Stimulated activated CD4-positive, alpha-beta T cell treated with anti-CD3 and anti-CD28 coated beads, Interleukin-15, amount 100 ng/mL, for 48 hours (primary cell): ENCODE measurements at regions not wholly inside any gene's neighbourhood (a gene's known extent, or its start where the extent isn't known, plus 50 kb on each side); places are given as distances from the start of the nearest gene placed in this dataset.
A peak's percentile ranks its signal among the peaks of the same experiment; 100 is the strongest.

Experiments used
- DNase-seq, 2 donors: peaks; one replicate each; pipeline ENCODE4 v3.0.0-alpha.2; 2020; ENCODE audit warnings: low read depth in 2 of 2

DNA sequence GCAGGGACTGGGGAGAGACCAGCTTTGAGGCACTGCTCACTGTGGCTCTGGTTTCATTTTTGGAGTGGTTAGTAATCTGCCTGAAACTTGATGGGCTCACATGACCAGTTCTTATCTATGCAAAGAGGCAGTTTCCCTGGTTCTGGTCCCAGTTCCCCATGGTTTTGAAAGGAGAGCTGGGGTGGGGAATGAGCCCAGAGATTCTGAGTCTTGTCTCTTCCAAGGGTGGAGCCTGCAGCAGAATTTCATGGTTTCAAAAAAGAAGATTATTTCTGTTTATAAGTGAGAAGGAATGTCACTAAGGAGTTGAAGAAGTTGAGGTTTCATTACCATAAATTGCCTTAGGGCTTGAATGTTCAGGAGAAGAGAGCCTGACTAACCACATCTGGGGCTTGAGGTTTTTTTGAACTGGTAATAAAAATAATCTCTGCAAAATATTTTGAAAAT, 190.2 kb upstream of the HABP2 start:
- DNase-seq, result no peak

GRCh38 chr10:113364227-113364626, 188.6 kb upstream of the HABP2 start:
- no peak for DNase-seq

GRCh38 chr10:113368666-113369364, 184.0 kb upstream of the HABP2 start:
- no peak for DNase-seq

DNA sequence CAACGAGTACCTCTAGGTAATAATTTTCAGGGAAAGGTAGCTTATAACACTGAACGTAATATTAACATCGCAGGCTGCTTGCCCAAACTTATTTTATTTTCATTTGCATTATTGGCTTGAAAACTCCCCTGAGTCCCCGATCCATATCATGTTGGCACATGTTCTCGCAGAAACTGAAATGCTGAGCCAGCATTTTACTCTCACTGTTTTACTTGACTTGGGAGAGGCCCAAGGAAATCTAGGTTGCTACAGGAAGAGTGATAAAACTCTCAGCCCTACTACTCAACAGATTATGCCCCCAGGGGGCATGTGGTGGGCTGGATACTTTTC, 183.5 kb upstream of the HABP2 start:
- no peak for DNase-seq

GRCh38 chr10:113376428-113376827, 176.4 kb upstream of the HABP2 start:
- no peak for DNase-seq

DNA sequence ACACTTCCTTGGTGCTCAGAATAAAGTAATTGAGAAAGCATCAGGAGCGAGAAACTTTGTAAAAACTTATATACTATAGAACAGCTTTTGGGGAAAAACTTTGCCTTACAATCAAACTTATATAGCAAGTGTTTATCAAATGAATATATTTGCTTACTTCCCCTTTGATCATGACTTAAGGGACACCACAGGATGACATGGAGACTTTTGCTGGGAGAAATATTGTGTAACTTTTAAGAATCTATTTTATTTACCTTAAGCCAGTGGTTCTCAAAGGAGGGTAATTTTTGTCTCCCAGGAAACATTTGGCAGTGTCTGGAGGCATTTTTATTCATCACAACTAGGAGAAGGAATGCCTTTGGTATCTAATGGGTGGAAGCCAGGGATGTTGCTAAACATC, 173.8 kb upstream of the HABP2 start:
- DNase-seq, result no peak

DNA sequence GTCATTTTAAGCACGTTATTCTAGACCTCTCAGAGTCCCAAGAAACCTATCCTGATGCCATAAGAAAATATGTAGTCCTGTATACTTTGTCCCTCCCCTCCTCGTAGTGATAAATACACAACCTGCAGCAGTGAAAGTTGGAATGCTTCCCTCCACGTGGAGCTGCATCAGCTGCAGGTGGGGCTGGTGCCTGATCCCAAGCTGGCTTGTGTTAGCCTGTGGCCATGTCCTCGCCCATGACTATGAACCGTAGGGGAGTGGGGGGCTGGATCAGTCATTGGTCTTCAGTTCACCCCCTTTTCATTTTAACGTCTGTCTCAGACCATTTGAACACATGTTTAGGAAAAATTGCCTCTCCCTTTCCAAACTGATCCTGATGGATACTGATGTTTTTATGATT, 171.4 kb upstream of the HABP2 start:
- DNase-seq, result no peak

DNA sequence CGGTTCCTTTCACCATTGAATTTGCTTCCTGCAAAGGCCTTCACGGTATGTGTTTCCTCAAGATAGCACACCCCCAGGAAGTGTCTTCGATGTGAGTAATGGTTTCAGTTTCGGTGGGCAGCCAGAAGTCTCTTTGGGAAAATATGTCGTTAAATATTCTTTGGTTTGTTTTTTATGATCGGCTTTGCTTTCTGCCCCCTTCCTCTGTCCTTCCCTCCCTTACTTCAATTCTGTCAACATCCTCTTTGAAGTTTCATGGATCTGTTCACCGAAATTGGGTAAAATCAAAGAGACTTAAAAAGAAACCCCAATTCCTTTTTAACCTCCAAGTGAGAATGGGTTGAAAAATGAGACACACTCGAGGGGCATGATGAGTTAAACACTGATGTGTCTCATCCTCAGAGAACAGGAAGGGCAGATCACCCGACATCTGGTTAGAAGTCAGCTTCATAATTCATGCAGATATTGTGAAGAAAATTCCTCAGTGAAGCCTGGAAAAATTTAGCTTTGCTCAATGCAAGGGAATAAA, 170.8 kb upstream of the HABP2 start:
- DNase-seq, result no peak

- no peak for DNase-seq
Measured at GRCh38 chr10:113382691-113383090, 170.2 kb upstream of the HABP2 start.

GRCh38 chr10:113384181-113384580, 168.7 kb upstream of the HABP2 start:
- no peak for DNase-seq

DNA sequence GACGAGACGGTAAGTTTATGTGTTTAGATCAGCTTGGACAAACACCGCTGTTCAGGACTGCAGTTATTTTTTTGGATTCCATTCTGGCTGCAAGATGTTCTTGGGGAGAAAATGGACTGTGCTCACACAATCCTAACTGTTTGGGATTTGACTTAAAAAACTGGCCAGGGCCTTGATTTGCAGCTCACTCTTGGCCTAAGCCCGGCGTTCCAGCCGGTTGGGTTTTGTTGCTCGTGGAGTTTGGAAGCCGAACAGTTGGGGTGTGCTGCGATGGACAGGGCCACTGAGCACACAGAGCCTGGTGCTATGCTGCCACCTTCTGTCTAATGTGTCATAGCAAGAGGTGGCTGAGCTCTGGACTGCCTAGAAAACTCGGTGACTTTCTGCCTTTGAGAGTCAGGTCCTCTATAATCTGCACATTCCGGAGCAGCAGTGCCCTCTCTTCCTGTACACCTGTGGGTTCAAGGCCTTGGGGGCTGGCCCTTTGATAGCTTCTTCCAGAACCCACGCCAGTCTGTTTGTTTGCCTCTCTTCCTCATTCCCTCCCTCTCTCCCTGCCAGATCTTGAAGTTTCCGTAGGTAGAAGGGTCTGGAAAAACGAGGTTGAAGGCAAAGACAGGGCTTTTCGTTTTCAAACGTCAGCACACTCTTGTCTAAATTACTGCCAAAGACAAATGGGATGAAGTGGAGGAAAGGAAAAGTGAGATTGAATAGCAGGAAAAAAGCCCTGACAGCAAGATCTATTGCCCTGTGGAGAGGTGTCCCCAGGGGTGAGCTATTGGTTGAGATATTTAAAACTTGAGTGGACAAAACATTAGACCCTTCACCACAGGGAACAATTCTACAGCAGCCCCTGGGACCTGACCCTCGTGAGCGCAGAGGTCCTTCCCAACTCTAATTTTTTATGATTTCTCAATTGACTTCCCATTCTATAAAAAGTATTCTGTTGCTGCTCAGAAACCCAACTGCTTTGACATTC, 167.5 kb upstream of the HABP2 start:
- DNase-seq, result peak; percentile 18 to 35

DNA sequence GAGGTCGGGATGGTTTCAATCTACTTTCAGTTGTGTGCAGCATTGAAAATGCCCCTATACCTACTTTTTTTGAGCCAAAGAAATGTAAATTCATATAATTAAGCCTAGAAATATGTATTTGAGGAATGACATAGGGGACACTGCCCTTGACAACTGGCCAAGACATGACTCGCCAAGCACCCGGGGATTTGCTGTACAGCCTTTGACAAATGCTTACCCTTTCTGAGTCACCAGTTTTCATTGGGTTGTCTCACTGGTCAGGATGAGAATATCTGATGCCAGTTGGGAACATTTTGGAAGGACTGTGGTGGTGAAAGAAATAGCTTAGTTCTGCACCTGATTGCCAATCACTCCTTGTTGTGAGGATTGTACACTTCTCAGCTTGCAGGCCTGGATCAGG, 166.8 kb upstream of the HABP2 start:
- DNase-seq, result no peak

- DNase-seq, result no peak
Measured at GRCh38 chr10:113389969-113390368, 162.9 kb upstream of the HABP2 start.

GRCh38 chr10:113390896-113391295, 162.0 kb upstream of the HABP2 start:
- DNase-seq, result no peak

GRCh38 chr10:113397047-113397446, 155.8 kb upstream of the HABP2 start:
- no peak for DNase-seq

DNA sequence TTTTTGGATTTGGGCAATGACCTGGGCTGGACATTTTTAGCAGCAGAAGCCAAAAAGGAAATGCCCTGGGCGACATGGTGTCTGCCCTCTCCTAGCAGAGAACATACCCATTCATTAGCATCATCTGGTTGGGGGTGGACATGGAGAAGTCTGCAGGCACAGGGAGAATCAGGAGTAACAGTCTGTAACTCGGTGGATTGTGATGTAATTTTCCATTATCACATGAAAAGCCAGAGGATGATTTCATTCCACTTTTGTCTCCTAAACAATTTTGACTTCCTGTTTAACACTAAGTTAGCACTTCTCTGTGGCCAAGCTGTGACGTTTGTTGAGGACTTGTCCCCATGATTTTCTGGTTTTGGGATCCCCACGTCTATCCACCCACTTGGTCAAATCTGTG, 153.8 kb upstream of the HABP2 start:
- DNase-seq, result no peak

DNA sequence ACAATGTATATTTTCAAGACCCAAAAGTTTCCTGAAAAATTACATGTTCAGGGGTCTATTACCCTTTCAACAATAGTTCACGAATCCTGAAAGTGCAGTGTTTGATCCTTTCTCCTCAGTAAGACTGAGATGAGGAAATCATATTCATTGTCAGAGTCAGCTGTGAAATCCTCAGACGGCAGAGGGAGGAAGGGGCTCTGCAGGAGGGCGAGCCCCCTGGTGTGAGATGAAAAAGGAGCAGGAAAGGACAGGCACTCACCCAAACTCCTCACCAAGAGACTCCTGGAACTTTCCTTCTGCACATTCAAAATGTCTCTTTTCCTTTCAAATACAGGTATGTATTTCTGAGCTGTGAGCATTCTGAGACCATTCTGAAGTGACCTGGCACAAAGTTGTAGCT, 150.3 kb upstream of the HABP2 start:
- no peak for DNase-seq

DNA sequence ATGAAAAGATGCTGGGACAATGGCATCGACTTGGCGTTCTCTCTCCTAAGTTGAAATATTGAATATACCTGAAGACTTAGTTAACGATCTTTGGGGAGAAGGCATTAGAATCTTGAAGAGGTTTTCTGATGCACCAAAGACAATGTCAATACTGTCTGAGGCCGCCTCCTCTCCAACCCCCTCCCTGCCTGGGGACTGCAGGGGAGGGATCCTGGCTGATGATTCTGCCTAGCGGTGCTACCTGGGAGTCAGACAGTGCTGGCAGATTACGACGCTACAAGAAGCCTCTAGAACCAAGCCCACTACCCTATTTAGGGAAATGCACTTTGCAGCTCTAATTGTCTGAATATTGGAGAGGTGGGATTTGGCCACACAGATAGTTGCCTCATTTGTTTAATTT, 145.6 kb upstream of the HABP2 start:
- DNase-seq, result no peak

- no peak for DNase-seq
Measured at GRCh38 chr10:113409175-113409574, 143.7 kb upstream of the HABP2 start.

- DNase-seq, result no peak
Measured at GRCh38 chr10:113410618-113411017, 142.2 kb upstream of the HABP2 start.

DNA sequence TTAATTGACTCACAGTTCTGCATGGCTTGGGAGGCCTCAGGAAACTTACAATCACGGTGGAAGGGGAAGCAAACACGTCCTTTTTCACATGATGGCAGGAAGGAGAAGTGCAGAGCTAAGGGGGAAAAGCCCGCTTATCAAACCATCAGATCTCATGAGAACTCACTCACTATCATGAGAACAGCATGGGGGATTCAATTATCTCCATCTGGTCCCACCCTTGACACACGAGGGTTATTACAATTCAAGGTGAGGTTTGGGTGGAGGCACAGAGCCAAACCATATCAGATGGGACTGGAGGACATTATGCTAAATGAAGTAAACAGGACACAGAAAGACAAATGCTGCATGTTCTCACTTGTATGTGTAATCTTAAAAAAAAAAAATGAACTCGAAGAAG, 141.4 kb upstream of the HABP2 start:
- no peak for DNase-seq

- DNase-seq, result no peak
Measured at GRCh38 chr10:113412161-113412560, 140.7 kb upstream of the HABP2 start.

DNA sequence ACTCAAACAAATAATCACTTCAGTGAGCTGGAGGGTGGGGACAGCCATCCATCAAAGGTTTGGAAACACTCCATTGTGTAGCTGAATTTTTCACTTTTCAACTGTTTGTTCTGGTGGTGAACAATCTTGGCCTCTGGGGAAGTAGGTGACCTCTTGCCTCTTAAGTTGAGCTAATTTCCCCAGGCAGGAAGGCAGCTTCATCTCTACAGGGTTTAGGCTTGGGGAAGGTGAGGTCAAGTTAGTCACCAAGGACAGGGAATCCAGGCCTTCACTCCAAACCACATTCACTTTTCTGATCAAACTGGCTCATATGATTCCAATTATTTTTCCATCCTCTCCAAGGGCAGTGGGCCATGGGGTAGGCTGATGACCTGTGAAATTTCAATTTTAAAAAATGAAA, 138.3 kb upstream of the HABP2 start:
- DNase-seq, result no peak
